Lower lobe of right lung (tissue), 2 donors: ENCODE measurements at regions not wholly inside any gene's neighbourhood (a gene's known extent, or its start where the extent isn't known, plus 50 kb on each side); places are given as distances from the start of the nearest gene placed in this dataset.

Source experiments
- ATAC-seq, 2 donors: fragments of 200-7000 bp; cut with Tn5 transposase; one replicate each; pipeline ENCODE4 v1.9.1; 2020 to 2022; ENCODE audit warnings: mild to moderate bottlenecking in 2 of 2, moderate library complexity in 2 of 2
- DNase-seq: peaks from one replicate; pipeline ENCODE4 v3.0.0-alpha.2; 2020
- H3K27ac ChIP-seq: fragments of 200-600 bp; one replicate; pipeline ENCODE4 v1.8.0; 2022
- H3K27me3 ChIP-seq: fragments of 200-600 bp; one replicate; pipeline ENCODE4 v1.8.0; 2022; ENCODE audit warnings: low read depth
- H3K36me3 ChIP-seq: fragments of 200-600 bp; one replicate; pipeline ENCODE4 v1.8.0; 2022; ENCODE audit warnings: mild to moderate bottlenecking
- H3K4me1 ChIP-seq: fragments of 200-600 bp; one replicate; pipeline ENCODE4 v1.8.0; 2022
- H3K4me3 ChIP-seq: fragments of 200-600 bp; one replicate; pipeline ENCODE4 v1.8.0; 2022; ENCODE audit warnings: mild to moderate bottlenecking
- H3K9me3 ChIP-seq: fragments of 200-600 bp; one replicate; pipeline ENCODE4 v1.8.0; 2022
- intact Hi-C: fragments of 100-400 bp; cut with DNase I; formaldehyde crosslinking; loops from one replicate; pipeline ENCODE4 v1.11.0; 2022
- TF ChIP-seq, protein P1 (sequence below): fragments of 200-600 bp; IDR thresholded peaks from one replicate; pipeline ENCODE4 v1.8.0; 2022; ENCODE audit warnings: antibody characterized with exemption, mild to moderate bottlenecking
- donor health status: DM: no; HTN: yes; CAD: no; lungs with severe emphysema.

DNA sequence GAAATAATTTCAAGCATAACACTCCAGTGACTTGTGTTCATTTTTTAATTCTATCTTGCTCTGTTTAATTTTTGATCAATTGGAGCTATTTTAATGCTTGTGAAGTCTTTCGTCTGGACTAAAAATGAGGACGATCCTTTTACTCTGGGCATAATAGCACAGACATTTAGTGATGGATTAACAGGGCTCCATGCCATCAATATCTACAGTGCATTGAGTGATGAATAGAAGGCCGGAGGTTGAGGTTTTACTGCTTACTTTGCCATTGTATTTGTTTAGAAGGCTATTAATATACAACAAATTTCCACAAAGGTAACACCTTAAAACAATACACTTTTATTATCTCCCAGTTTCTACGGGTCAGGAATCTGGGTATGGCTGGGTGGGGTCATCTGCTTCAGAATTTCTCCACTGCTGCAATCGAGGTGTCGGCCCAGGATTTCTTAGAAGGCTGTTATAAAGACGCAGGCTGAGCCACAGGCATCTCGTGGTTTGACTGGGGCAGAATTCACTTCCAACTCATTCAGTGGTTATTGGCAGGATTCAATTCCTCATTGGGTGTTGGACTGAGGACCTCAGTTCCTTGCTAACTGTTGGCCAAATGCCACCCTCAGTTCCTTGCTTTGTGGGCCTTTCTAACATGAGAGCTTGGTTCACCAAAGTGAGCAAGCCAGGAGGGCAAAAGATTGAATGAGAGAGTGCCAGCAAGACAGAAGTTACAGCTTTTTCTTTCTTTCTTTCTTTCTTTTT is 265.4 kb upstream of the VLDLR start:
- Histone ChIP-seq H3K36me3 (no peaks in the 10 kb centered on the region), H3K27ac (no peak overlapping the region), H3K4me3 (no peak overlapping the region), H3K27me3 (no peaks in the 10 kb centered on the region), H3K9me3 (no peaks in the 10 kb centered on the region), H3K4me1 (no peaks in the 10 kb centered on the region)
- no peak for DNase-seq
- ATAC-seq, result no peak
- intact Hi-C loops, result no loop called here
- TF ChIP-seq, protein P1, sequence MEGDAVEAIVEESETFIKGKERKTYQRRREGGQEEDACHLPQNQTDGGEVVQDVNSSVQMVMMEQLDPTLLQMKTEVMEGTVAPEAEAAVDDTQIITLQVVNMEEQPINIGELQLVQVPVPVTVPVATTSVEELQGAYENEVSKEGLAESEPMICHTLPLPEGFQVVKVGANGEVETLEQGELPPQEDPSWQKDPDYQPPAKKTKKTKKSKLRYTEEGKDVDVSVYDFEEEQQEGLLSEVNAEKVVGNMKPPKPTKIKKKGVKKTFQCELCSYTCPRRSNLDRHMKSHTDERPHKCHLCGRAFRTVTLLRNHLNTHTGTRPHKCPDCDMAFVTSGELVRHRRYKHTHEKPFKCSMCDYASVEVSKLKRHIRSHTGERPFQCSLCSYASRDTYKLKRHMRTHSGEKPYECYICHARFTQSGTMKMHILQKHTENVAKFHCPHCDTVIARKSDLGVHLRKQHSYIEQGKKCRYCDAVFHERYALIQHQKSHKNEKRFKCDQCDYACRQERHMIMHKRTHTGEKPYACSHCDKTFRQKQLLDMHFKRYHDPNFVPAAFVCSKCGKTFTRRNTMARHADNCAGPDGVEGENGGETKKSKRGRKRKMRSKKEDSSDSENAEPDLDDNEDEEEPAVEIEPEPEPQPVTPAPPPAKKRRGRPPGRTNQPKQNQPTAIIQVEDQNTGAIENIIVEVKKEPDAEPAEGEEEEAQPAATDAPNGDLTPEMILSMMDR, result no peak

DNA sequence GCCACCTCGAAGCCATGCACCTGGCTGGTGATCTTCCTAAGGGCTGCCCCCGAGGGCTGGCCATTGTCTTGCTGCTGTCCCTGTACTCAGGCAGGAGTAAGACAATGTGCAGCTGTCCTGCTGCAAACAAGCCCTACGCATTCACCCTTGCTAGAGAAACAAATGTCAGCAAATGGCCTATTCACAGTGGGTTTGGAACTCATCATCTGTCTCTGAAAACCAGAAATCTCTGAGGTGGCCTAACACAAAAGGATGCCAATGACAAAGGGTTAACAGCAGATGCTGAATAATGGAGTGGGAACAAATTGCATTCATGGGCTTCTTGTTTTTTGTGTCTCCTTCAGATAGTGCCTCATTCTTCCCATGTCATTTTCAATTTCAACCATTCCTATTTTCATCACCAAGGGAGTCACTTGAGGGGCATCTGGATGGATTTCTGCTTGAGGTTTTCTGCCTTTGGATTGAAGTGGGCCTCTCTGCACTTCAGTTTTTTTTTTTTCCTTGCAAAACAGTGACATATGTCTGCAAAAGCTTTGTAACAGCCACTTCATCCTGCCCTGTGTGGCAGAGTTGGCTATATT is 261.6 kb upstream of the VLDLR start:
- H3K27ac ChIP-seq, result no peak overlapping the region
- no peaks in the 10 kb centered on the region for H3K4me1 ChIP-seq
- H3K4me3 ChIP-seq, result no peak overlapping the region
- DNase-seq (no peak), ATAC-seq (no peak)
- intact Hi-C loops, result no loop called here
- H3K36me3 ChIP-seq, result no peaks in the 10 kb centered on the region
- no peaks in the 10 kb centered on the region for H3K27me3 ChIP-seq
- no peaks in the 10 kb centered on the region for H3K9me3 ChIP-seq
- TF ChIP-seq, protein P1, result no peak

DNA sequence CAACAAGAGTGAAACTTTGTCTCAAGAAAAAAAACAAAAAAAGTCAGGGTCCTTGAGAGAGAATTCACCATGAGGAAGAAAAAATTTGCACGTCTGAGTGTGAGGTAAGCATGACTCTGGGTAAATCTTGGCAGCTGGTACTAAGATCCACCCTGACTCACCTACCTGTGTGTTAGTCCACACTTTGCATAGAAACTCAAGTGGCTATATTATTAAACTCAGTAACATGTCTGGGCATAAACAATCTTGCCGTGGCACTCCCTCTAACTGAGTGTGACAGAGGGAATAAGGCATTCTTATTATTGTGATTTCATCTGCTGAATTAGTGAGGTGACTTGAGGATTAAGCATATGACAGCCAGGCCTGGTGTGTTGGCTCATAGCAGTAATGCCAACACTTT is 259.4 kb upstream of the VLDLR start:
- no peak for ATAC-seq
- intact Hi-C loops, result no loop called here
- Histone ChIP-seq H3K4me1 (no peaks in the 10 kb centered on the region), H3K9me3 (no peaks in the 10 kb centered on the region), H3K27me3 (no peaks in the 10 kb centered on the region), H3K27ac (no peak overlapping the region), H3K4me3 (no peak overlapping the region), H3K36me3 (no peaks in the 10 kb centered on the region)
- TF ChIP-seq, protein P1, result no peak
- no peak for DNase-seq

DNA sequence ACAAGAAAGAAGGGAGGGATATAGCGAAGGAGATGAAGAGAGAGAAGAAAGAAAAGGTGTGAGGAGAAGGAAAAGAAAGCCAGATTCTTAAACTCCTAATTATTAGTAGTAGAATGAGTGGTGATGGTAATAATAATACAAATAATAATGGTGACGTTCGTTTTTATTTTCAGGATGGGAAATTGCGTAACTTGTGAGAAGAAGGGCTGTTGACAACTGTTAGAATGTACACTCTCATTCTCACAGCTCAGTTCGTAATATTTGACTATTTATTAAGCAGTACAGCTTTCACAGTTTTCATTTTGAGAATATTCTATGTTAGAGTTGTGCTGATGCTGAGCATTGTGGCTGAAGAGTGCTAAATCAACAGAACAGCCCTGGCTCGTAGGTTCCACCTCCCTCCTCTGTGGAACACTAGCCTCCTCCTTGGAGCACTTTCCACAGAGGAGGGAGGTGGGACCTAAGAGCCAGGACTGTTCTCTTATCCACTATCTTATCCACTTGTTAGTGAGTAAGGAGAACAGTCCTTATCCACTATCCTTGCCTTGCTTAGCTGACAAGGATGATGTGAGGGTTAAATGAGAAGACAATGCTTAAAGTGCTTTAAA is 258.3 kb upstream of the VLDLR start:
- no peak for ATAC-seq
- DNase-seq, result no peak
- H3K27me3 ChIP-seq, result no peaks in the 10 kb centered on the region
- H3K4me3 ChIP-seq, result no peak overlapping the region
- TF ChIP-seq, protein P1, result no peak
- H3K4me1 ChIP-seq, result no peaks in the 10 kb centered on the region
- H3K36me3 ChIP-seq, result no peaks in the 10 kb centered on the region
- no peaks in the 10 kb centered on the region for H3K9me3 ChIP-seq
- no peak overlapping the region for H3K27ac ChIP-seq
- intact Hi-C loops, result no loop called here

DNA sequence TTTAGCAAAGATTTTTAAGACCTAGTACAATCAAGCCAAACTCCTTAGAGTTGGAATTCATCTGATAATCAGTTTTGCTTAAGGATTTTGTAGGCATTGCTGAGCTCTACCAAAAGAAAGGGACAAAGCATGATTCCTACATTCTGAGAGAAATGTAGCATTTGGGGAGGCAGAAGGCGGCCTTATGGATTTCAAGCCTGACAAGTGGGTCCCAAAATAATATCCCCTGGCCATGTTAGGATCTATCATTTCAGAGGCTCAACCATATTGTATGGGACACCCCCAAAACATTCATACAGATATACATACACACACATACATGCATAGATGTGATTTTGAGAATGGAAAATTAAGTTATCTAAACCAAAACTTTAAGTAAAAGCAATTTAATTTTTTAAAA is 257.8 kb upstream of the VLDLR start:
- Histone ChIP-seq H3K27ac (no peak overlapping the region), H3K4me3 (no peak overlapping the region), H3K27me3 (no peaks in the 10 kb centered on the region), H3K9me3 (no peaks in the 10 kb centered on the region), H3K4me1 (no peaks in the 10 kb centered on the region), H3K36me3 (no peaks in the 10 kb centered on the region)
- intact Hi-C loops, result no loop called here
- DNase-seq (no peak), ATAC-seq (no peak)
- TF ChIP-seq, protein P1, result no peak
